Esophagus muscularis mucosa (tissue), 3 donors: ENCODE measurements at regions not wholly inside any gene's neighbourhood (a gene's known extent, or its start where the extent isn't known, plus 50 kb on each side); places are given as distances from the start of the nearest gene placed in this dataset.

Source experiments
- POLR2A ChIP-seq: fragments of 450-650 bp; IDR thresholded peaks from one replicate; pipeline ENCODE4 v1.6.1; 2017; ENCODE audit warnings: antibody characterized with exemption, moderate library complexity, mild to moderate bottlenecking, low read depth
- TF ChIP-seq, protein P1 (sequence below), 3 experiments: fragments of 200-600 bp in 2 of 3; fragments of 450-650 bp in 1 of 3; sonication (generic) in 2 of 3; IDR thresholded peaks; one replicate each; pipeline ENCODE4 v1.5.1; 2017 to 2019; ENCODE audit warnings: antibody characterized with exemption in 3 of 3, mild to moderate bottlenecking in 2 of 3, moderate library complexity in 1 of 3

DNA sequence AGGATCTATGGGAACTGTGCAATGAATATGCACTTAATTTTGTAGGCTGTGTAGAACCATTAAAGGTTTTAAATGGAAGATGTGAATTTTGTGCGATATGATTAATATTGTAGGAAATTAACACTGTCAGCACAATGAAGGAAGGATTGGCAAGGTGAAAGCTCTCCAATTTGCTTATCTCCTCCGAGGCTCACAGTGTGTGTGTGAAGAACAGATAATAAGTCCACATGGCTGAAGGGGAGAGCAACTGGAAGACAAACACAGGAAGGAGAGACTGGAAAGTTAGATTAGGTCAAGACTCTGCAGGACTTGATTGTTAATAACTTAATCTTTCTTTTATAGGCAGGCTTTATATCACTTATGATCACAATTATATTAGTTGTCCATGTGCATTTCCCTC, 269.7 kb upstream of the VRK2 start:
- TF ChIP-seq POLR2A: no peak
- TF ChIP-seq, protein P1, sequence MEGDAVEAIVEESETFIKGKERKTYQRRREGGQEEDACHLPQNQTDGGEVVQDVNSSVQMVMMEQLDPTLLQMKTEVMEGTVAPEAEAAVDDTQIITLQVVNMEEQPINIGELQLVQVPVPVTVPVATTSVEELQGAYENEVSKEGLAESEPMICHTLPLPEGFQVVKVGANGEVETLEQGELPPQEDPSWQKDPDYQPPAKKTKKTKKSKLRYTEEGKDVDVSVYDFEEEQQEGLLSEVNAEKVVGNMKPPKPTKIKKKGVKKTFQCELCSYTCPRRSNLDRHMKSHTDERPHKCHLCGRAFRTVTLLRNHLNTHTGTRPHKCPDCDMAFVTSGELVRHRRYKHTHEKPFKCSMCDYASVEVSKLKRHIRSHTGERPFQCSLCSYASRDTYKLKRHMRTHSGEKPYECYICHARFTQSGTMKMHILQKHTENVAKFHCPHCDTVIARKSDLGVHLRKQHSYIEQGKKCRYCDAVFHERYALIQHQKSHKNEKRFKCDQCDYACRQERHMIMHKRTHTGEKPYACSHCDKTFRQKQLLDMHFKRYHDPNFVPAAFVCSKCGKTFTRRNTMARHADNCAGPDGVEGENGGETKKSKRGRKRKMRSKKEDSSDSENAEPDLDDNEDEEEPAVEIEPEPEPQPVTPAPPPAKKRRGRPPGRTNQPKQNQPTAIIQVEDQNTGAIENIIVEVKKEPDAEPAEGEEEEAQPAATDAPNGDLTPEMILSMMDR (IDR thresholded peaks at IDR 0.05): no peak
